22Rv1 (cell line): ENCODE measurements at regions not wholly inside any gene's neighbourhood (a gene's known extent, or its start where the extent isn't known, plus 50 kb on each side); places are given as distances from the start of the nearest gene placed in this dataset.

Source experiments
- H3K27ac ChIP-seq: fragments of 450-650 bp; 2 replicates; pipeline ENCODE4 v1.5.1; 2017
- CTCF ChIP-seq: fragments of 450-650 bp; IDR thresholded peaks from 2 replicates; pipeline ENCODE4 v1.5.1; 2017; ENCODE audit warnings: mild to moderate bottlenecking
- ZFX ChIP-seq: fragments of 450-650 bp; IDR thresholded peaks from 2 replicates; pipeline ENCODE4 v1.6.1; 2017; ENCODE audit warnings: antibody characterized with exemption, borderline replicate concordance

- TF ChIP-seq CTCF, result no peak
- no peak overlapping the region for H3K27ac ChIP-seq
Observed at GRCh38 chr16:75837681-75838080, 111.4 kb upstream of the CPHXL start.

GRCh38 chr16:75841517-75841916 lies 115.2 kb upstream of the CPHXL start:
- no peak overlapping the region for H3K27ac ChIP-seq
- TF ChIP-seq ZFX (no peak), CTCF (no peak)

GRCh38 chr16:75847172-75847571 lies 120.9 kb upstream of the CPHXL start:
- TF ChIP-seq ZFX (no peak), CTCF (no peak)
- no peak overlapping the region for H3K27ac ChIP-seq

- TF ChIP-seq ZFX (no peak), CTCF (no peak)
- no peak overlapping the region for H3K27ac ChIP-seq
Observed at GRCh38 chr16:75854152-75854551, 127.9 kb upstream of the CPHXL start.

GRCh38 chr16:75860326-75861053 lies 134.2 kb upstream of the CPHXL start:
- TF ChIP-seq CTCF (no peak), ZFX (no peak)
- no peak overlapping the region for H3K27ac ChIP-seq

GRCh38 chr16:75861311-75862097 lies 135.2 kb upstream of the CPHXL start:
- no peak overlapping the region for H3K27ac ChIP-seq
- TF ChIP-seq CTCF (no peak), ZFX (no peak)

- TF ChIP-seq CTCF, result no peak
- no peak for TF ChIP-seq ZFX
Observed at GRCh38 chr16:75862098-75862386, 135.8 kb upstream of the CPHXL start.

More at GRCh38 chr16:75862098-75862386, 135.8 kb upstream of the CPHXL start:
- H3K27ac ChIP-seq, result no peak overlapping the region
